ENCODE measurements at regions not wholly inside any gene's neighbourhood (a gene's known extent, or its start where the extent isn't known, plus 50 kb on each side); places are given as distances from the start of the nearest gene placed in this dataset.

DNA sequence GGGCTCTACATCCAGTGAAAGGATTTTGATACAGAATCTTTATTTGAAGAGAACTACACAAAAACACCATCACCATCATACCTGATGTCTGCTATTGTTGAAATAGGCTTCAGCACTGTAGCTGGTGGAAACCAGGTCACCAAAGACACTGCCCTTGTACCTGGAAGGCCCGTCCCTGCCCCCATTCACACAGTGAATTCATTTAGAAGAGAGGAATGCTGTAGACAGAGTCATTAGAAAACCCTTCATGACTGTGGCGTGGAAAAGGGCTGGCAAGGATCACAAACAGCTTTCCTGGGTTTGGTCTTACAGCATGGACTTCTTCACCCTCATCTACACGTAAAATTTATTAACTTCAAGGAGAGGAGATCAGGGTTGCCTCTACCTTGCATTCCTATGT is 202.0 kb upstream of the NRP1 start:
- TF ChIP-seq, protein P1, sequence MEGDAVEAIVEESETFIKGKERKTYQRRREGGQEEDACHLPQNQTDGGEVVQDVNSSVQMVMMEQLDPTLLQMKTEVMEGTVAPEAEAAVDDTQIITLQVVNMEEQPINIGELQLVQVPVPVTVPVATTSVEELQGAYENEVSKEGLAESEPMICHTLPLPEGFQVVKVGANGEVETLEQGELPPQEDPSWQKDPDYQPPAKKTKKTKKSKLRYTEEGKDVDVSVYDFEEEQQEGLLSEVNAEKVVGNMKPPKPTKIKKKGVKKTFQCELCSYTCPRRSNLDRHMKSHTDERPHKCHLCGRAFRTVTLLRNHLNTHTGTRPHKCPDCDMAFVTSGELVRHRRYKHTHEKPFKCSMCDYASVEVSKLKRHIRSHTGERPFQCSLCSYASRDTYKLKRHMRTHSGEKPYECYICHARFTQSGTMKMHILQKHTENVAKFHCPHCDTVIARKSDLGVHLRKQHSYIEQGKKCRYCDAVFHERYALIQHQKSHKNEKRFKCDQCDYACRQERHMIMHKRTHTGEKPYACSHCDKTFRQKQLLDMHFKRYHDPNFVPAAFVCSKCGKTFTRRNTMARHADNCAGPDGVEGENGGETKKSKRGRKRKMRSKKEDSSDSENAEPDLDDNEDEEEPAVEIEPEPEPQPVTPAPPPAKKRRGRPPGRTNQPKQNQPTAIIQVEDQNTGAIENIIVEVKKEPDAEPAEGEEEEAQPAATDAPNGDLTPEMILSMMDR (IDR thresholded peaks at IDR 0.05): no peak
- TF ChIP-seq EZH2 (IDR thresholded peaks at IDR 0.05; ENCODE audit: borderline replicate concordance, insufficient read depth, low read depth, low read length, poor library complexity, severe bottlenecking): no peak

Measured in B cell (primary cell).